H1 (cell line): ENCODE measurements at regions not wholly inside any gene's neighbourhood (a gene's known extent, or its start where the extent isn't known, plus 50 kb on each side); places are given as distances from the start of the nearest gene placed in this dataset.

Experiments used
- CTCF ChIA-PET: fragments of 300-600 bp; sonication (Branson Sonifier 250); formaldehyde crosslinking; loops from one replicate; lab custom pipeline; 2021; ENCODE audit not compliant: partially characterized antibody; lab: Charles Lee
- POLR2A ChIA-PET: fragments of 300-600 bp; sonication (Branson Sonifier 250); formaldehyde crosslinking; loops from one replicate; lab custom pipeline; 2021; ENCODE audit warnings: inconsistent platforms; ENCODE audit not compliant: partially characterized antibody; lab: Charles Lee
- DNase-seq, 2 experiments: peaks; one replicate each; pipeline versions ENCODE4 v3.0.0 to v3.0.0-alpha.2; 2010 to 2022; ENCODE audit warnings: low spot score in 2 of 2, low read depth in 1 of 2, mixed read lengths in 1 of 2
- FAIRE-seq: peaks from 2 replicates; lab custom pipeline; 2011; peaks lifted over from hg19 to GRCh38; lab: Jason Lieb, UNC
- H2AFZ ChIP-seq: 2 replicates; pipeline ENCODE4 v1.8.1; 2012; ENCODE audit warnings: low read length, inconsistent platforms
- H2AK5ac ChIP-seq: 2 replicates; pipeline ENCODE4 v1.6.1; 2013; ENCODE audit warnings: low read depth, low read length
- H2BK120ac ChIP-seq: replicated peaks from 2 replicates; pipeline ENCODE3; 2013; ENCODE audit warnings: low read depth, low read length, inconsistent platforms
- H2BK12ac ChIP-seq: 2 replicates; pipeline ENCODE4 v1.6.1; 2013; ENCODE audit warnings: low read depth, low read length
- H2BK15ac ChIP-seq: 2 replicates; pipeline ENCODE4 v1.6.1; 2013; ENCODE audit warnings: low read length
- H2BK20ac ChIP-seq: 2 replicates; pipeline ENCODE4 v1.6.1; 2013; ENCODE audit warnings: low read length
- H2BK5ac ChIP-seq: 2 replicates; pipeline ENCODE4 v1.6.1; 2013; ENCODE audit warnings: low read depth, low read length
- H3K14ac ChIP-seq: 2 replicates; pipeline ENCODE4 v1.6.1; 2013; ENCODE audit warnings: inconsistent platforms; ENCODE audit not compliant: insufficient read length
- H3K18ac ChIP-seq: 2 replicates; pipeline ENCODE4 v1.6.1; 2013; ENCODE audit warnings: low read length; ENCODE audit errors: extremely low read depth
- H3K23ac ChIP-seq: 2 replicates; pipeline ENCODE4 v1.6.1; 2013; ENCODE audit warnings: inconsistent platforms; ENCODE audit not compliant: insufficient read length
- H3K23me2 ChIP-seq: 2 replicates; pipeline ENCODE4 v1.6.1; 2013; ENCODE audit warnings: low read depth, low read length
- H3K27ac ChIP-seq: 2 replicates; pipeline ENCODE4 v1.6.1; 2011; ENCODE audit warnings: low read depth, low read length, inconsistent platforms
- H3K27me3 ChIP-seq, 4 experiments: replicated peaks in 1 of 4; 1 replicate in 1 of 4; 2 replicates in 3 of 4; pipeline versions ENCODE4 v1.6.1 to v1.8.1; 2011 to 2013; ENCODE audit warnings: low read length in 3 of 4, mild to moderate bottlenecking in 3 of 4, inconsistent platforms in 2 of 4, mixed read lengths in 2 of 4, moderate library complexity in 1 of 4; ENCODE audit not compliant: control insufficient read depth in 3 of 4, insufficient read depth in 3 of 4; ENCODE audit errors: extremely low read depth in 1 of 4
- H3K36me3 ChIP-seq, 4 experiments: 2 replicates each; pipeline versions ENCODE4 v1.6.1 to v1.8.1; 2011 to 2013; ENCODE audit warnings: mild to moderate bottlenecking in 4 of 4, low read length in 3 of 4, moderate library complexity in 2 of 4, control low read depth in 1 of 4, inconsistent platforms in 1 of 4; ENCODE audit not compliant: insufficient read depth in 4 of 4, control insufficient read depth in 2 of 4
- H3K4ac ChIP-seq: replicated peaks from 2 replicates; pipeline ENCODE3; 2013; ENCODE audit warnings: low read length, low read depth, mixed read lengths, inconsistent platforms; ENCODE audit not compliant: insufficient read length
- H3K4me1 ChIP-seq, 4 experiments: replicated peaks in 1 of 4; 1 replicate in 1 of 4; 2 replicates in 3 of 4; pipeline versions ENCODE4 v1.6.1 to v1.8.1; 2011 to 2013; ENCODE audit warnings: low read length in 3 of 4, inconsistent platforms in 2 of 4, mixed read lengths in 1 of 4; ENCODE audit not compliant: insufficient read depth in 4 of 4, control insufficient read depth in 3 of 4
- H3K4me2 ChIP-seq, 2 experiments: 2 replicates each; pipeline versions ENCODE4 v1.6.1 to v1.8.1; 2011 to 2013; ENCODE audit warnings: low read depth in 2 of 2, low read length in 2 of 2, control low read depth in 1 of 2, inconsistent platforms in 1 of 2, mild to moderate bottlenecking in 1 of 2; ENCODE audit not compliant: insufficient read depth in 1 of 2
- H3K4me3 ChIP-seq, 4 experiments: fragments of 200-600, 300-600 bp in 1 of 4; sonication (generic), shearing (Covaris generic), sonication (Bioruptor Twin) in 1 of 4; 2 replicates each; pipeline versions ENCODE4 v1.5.1 to v1.8.1; 2011 to 2016; ENCODE audit warnings: low read length in 4 of 4, low read depth in 3 of 4, control low read depth in 2 of 4, inconsistent platforms in 2 of 4, mild to moderate bottlenecking in 2 of 4, mixed read lengths in 1 of 4, moderate library complexity in 1 of 4; ENCODE audit not compliant: insufficient read depth in 2 of 4; ENCODE audit errors: extremely low read depth in 1 of 4
- H3K56ac ChIP-seq: replicated peaks from 2 replicates; pipeline ENCODE3; 2013; ENCODE audit warnings: low read depth, mild to moderate bottlenecking, mixed read lengths, low read length, inconsistent platforms; ENCODE audit not compliant: insufficient read length
- H3K79me1 ChIP-seq: 2 replicates; pipeline ENCODE4 v1.6.1; 2013; ENCODE audit warnings: low read depth, low read length, control low read depth
- H3K79me2 ChIP-seq, 2 experiments: 2 replicates each; pipeline versions ENCODE4 v1.6.1 to v1.8.1; 2012 to 2013; ENCODE audit warnings: low read length in 2 of 2, mild to moderate bottlenecking in 2 of 2, inconsistent platforms in 1 of 2; ENCODE audit not compliant: insufficient read depth in 2 of 2, control insufficient read depth in 1 of 2
- H3K9ac ChIP-seq, 4 experiments: replicated peaks in 1 of 4; 1 replicate in 1 of 4; 2 replicates in 3 of 4; pipeline versions ENCODE4 v1.6.1 to v1.8.1; 2011 to 2013; ENCODE audit warnings: low read depth in 3 of 4, low read length in 3 of 4, control low read depth in 2 of 4, mild to moderate bottlenecking in 2 of 4, moderate library complexity in 2 of 4, inconsistent platforms in 1 of 4; ENCODE audit errors: extremely low read depth in 1 of 4
- H3K9me3 ChIP-seq, 2 experiments: 2 replicates each; pipeline versions ENCODE4 v1.6.1 to v1.8.1; 2012 to 2013; ENCODE audit warnings: mild to moderate bottlenecking in 2 of 2, moderate library complexity in 2 of 2, control low read depth in 1 of 2, inconsistent platforms in 1 of 2, low read depth in 1 of 2, low read length in 1 of 2, mixed read lengths in 1 of 2; ENCODE audit not compliant: insufficient read depth in 2 of 2
- H4K20me1 ChIP-seq, 2 experiments: replicated peaks in 1 of 2; 2 replicates each; pipeline versions ENCODE3 to v1.8.1; 2011 to 2013; ENCODE audit warnings: inconsistent platforms in 2 of 2, low read length in 2 of 2, mild to moderate bottlenecking in 1 of 2; ENCODE audit not compliant: insufficient read depth in 2 of 2, control insufficient read depth in 1 of 2
- H4K5ac ChIP-seq: 2 replicates; pipeline ENCODE4 v1.6.1; 2013; ENCODE audit warnings: low read length, low read depth, mixed read lengths, inconsistent platforms; ENCODE audit not compliant: insufficient read length
- H4K8ac ChIP-seq: 2 replicates; pipeline ENCODE4 v1.8.0; 2013; ENCODE audit warnings: mild to moderate bottlenecking, moderate library complexity, low read length, inconsistent platforms; ENCODE audit not compliant: insufficient read depth; ENCODE audit errors: extremely low read depth
- H4K91ac ChIP-seq: replicated peaks from 2 replicates; pipeline ENCODE3; 2013; ENCODE audit warnings: low read length, mixed read lengths, inconsistent platforms; ENCODE audit not compliant: insufficient read length
- CBX5 ChIP-seq: fragments of 300-800, 300-1000 bp; sonication (generic); IDR thresholded peaks from 2 replicates; pipeline ENCODE4 v1.7.1; 2016; ENCODE audit warnings: antibody characterized with exemption, low read length, low read depth
- CBX8 ChIP-seq: fragments of 300-800, 300-1000 bp; sonication (generic); IDR thresholded peaks from 2 replicates; pipeline ENCODE4 v1.7.1; 2016; ENCODE audit warnings: low read depth, low read length, borderline replicate concordance
- CHD1 ChIP-seq: IDR thresholded peaks from 2 replicates; pipeline ENCODE4 v1.6.1; 2012; ENCODE audit warnings: low read depth, low read length, improper control_type of control experiment
- GABPA ChIP-seq: IDR thresholded peaks from 2 replicates; pipeline ENCODE4 v1.6.1; 2011; ENCODE audit warnings: mild to moderate bottlenecking, low read length, moderate library complexity, borderline replicate concordance; ENCODE audit not compliant: insufficient read depth
- KDM5A ChIP-seq: fragments of 200-600 bp; IDR thresholded peaks from 2 replicates; pipeline ENCODE4 v1.7.1; 2012; ENCODE audit warnings: mild to moderate bottlenecking, low read length, inconsistent platforms, mixed read lengths
- TBP ChIP-seq: IDR thresholded peaks from 2 replicates; pipeline ENCODE4 v1.6.1; 2011; ENCODE audit warnings: low read depth, low read length, improper control_type of control experiment
- USF2 ChIP-seq: IDR thresholded peaks from 2 replicates; pipeline ENCODE4 v1.6.1; 2011; ENCODE audit warnings: low read length, improper control_type of control experiment
- WGBS, 2 experiments: shearing (Covaris generic) in 1 of 2; methylation state at CpG; one replicate each; pipeline versions ENCODE4 v1.1.6 to v1.1.7; 2013 to 2015; ENCODE audit warnings: low lambda C conversion rate in 2 of 2, mixed read lengths in 2 of 2, inconsistent platforms in 1 of 2, low coverage in 1 of 2, missing lambda C conversion rate in 1 of 2; ENCODE audit not compliant: insufficient replicate concordance in 2 of 2, insufficient coverage in 1 of 2, insufficient read length in 1 of 2; ENCODE audit errors: extremely low coverage in 1 of 2, missing lambda C conversion rate in 1 of 2; 5-methylcytosine and 5-hydroxymethylcytosine counted together

GRCh38 chr10:131833013-131833412, 67.8 kb upstream of the PPP2R2D start:
- Histone ChIP-seq H3K27me3 (no peaks in the 10 kb centered on the region; a peak in 1 of 7 replicates), H4K8ac (no peak overlapping the region), H4K5ac (no peak overlapping the region), H4K91ac (no peak overlapping the region), H3K4ac (no peak overlapping the region), H3K18ac (no peak overlapping the region), H2BK5ac (no peak overlapping the region), H3K4me3 (no peak overlapping the region), H2BK15ac (no peak overlapping the region), H3K23me2 (no peaks in the 10 kb centered on the region), H3K9me3 (no peaks in the 10 kb centered on the region), H3K56ac (no peak overlapping the region), H2BK120ac (no peak overlapping the region), H3K79me2 (no peaks in the 10 kb centered on the region), H2BK20ac (no peak overlapping the region), H4K20me1 (no peaks in the 10 kb centered on the region), H3K14ac (no peak overlapping the region), H3K23ac (no peak overlapping the region), H3K79me1 (no peaks in the 10 kb centered on the region), H2AK5ac (no peak overlapping the region), H3K36me3 (no peaks in the 10 kb centered on the region), H3K27ac (no peak overlapping the region), H2BK12ac (no peak overlapping the region), H2AFZ (no peak overlapping the region), H3K4me1 (no peaks in the 10 kb centered on the region; a peak in 1 of 7 replicates), H3K9ac (no peak overlapping the region; a peak in 1 of 7 replicates), H3K4me2 (no peak overlapping the region)
- FAIRE-seq (no peak), DNase-seq (no peak)
- POLR2A ChIA-PET = interaction anchor here (0.6 kb wide), 1 partner anchor 144 kb away, joined by 3 read pairs; no protein-coding TSS in a partner anchor
- TF ChIP-seq USF2 (no peak), CBX8 (no peak), CHD1 (no peak), KDM5A (no peak), GABPA (no peak), TBP (no peak), CBX5 (no peak)
- CTCF ChIA-PET = interaction anchor here (0.7 to 1.6 kb wide), 4 partner anchors 8 to 263 kb away, joined by 3 to 5 read pairs (median 3); no protein-coding TSS in a partner anchor
- WGBS, 2 experiments = 87% methylated on average over 5 of the region's 5 CpGs; no CpG with 5 or more reads in 1 of the 2 experiments
